GM21717 (cell line): ENCODE measurements at regions not wholly inside any gene's neighbourhood (a gene's known extent, or its start where the extent isn't known, plus 50 kb on each side); places are given as distances from the start of the nearest gene placed in this dataset.

Source experiments
- ATAC-seq: cut with Tn5 transposase; IDR thresholded peaks from one replicate; pipeline ENCODE4 v1.9.1; 2021; ENCODE audit warnings: mild to moderate bottlenecking, moderate library complexity; ENCODE audit not compliant: unreplicated experiment

DNA sequence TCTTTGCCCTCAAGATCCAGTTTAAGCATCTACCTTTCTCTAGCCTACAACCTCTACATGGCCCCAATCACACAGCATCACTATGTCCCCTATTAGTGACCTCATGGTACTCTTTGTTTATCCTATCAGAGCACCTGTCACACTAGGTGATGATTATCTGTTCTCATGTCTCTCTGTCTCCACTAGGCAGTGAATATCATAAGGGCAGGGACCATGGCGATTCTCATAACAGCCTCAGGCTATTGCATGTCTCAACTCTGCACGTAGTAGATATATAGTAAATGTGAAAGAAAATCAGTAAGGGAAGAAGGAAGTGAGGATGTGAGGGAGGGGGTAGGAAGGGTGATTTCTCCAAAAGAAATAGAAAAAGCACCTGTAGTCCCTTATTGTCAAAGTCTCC, 311.0 kb downstream of the NSG2 start:
- ATAC-seq = no peak

DNA sequence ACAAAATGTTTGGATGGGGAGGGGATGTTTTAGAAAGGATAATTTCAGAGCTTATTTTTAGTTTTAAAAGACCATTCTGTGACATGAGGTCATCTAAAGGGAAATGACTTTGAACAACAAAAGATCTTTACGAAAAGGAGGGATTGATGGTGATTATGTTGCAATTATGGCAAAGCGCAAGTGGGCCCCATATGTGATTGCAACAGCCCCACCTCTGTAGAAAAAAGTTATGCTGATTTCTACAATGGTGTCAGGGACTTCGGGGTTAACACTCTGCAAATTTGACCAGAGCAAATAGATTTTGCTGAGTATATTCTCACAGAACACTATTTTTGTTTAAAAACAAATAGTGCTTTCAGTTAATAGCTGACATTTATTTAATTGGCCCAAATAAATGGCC, 312.8 kb downstream of the NSG2 start:
- no peak for ATAC-seq

DNA sequence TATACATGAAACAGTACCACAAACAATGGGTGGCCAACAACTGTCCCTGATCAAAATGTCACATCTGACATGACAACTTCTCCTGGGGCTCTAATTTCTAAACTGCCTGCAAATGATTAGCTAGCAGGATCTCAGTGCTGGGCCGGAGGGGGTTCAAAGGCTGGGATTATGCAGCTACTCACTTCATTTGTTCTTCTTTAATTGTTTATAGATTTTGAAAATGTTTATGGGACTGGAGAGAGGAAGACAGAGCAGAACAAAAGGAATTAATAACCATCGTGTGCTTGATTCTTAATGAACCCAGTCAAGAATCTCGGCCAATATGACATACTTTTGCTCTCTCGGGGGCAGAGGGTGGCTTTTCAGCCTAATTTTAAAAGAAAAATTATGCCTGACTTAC, 313.6 kb downstream of the NSG2 start:
- ATAC-seq = no peak

DNA sequence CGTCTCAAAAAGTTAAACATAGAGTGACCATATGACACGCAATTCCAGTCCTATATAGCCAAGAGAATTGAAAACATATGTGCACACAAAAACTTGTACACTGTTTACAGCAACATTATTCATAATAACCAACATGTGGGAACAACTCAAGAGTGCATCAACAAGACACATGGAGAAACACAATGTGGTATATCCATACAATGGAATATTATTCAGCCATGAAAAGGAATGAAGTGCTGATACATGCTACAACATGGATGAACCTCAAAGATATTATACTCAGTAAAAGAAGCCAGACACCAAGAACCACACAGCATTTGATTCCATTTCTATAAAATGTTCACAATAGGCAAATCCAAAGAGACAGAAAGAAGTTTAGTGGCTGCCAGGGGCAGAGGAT, 317.0 kb downstream of the NSG2 start:
- no peak for ATAC-seq

DNA sequence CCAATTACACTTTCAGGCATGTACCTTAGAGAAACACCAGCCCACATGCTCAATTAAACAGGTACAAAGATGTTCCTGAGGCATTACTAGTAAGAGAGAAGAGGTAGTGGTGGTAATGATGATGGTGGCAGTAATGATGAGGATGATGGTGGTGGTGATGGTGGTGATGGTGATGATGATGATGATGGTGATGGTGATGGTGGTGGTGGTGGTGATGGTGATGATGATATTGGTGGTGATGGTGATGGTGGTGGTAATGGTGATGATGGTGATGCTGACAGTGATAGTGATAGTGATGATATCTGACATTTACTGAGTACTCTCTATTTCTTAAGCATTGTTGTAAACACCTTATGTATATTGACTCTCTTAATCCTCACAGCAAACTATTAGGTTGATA, 318.4 kb downstream of the NSG2 start:
- ATAC-seq = no peak

DNA sequence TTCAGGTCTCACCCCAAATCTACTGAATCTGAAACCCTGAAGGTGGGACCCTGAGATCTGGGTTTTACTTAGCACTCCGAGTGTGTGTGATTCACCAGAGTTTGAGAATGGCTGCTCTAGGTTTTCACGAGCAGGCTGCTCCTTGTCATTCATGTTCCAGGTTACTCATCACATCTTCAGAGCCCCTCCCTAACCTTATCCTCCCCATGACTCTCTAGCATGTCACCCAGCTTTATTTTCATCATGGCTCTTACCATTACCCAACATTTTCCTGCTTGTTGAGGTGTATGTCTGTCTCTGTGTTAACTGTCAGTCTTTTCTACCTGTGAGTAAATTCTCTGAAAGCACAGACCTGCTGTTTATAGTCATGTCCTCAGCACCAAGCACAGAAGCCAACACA, 319.2 kb downstream of the NSG2 start:
- no peak for ATAC-seq

DNA sequence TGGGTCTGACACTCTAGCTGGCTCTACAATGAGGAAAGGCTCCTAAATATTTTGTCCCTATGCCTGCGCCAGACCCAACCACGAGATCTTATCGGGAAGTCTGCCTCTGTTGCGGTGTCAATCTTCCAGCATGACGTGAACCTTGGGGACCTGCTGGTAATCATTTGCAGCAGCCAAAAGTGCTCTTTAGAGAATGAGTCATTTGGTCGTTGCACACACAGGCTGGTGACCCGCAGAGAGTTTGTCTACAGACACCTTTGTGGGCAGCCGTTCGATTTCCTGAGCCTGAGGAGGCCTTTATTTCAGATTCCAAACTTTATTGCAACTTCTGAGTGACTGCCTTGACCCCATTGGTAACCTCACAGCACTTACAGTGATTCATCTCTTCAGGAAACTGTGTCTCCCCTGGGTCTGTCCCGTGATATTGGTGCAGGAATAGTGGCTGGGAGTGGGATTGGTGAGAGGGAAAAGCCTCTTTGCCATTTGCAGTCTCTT, 326.1 kb downstream of the NSG2 start:
- no peak for ATAC-seq

DNA sequence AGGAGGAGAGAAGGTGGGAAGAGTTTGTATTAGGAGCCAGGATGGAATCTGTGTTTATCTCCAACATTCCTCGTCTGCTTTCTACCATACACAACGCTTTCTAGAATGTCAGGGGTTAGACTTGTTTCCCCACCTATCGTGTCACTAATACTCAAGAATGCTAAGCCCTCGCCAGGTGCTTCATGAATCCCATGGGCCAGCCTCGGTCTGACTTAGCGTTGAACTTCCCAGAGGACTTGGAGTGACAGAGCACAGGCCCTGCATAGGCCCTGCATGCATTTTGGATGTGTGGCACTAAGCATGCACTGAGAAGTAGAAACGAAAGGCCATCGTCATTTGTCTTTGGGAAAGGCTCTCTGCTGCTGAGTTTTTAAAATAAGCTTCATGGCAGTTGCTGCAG, 328.7 kb downstream of the NSG2 start:
- ATAC-seq = no peak

DNA sequence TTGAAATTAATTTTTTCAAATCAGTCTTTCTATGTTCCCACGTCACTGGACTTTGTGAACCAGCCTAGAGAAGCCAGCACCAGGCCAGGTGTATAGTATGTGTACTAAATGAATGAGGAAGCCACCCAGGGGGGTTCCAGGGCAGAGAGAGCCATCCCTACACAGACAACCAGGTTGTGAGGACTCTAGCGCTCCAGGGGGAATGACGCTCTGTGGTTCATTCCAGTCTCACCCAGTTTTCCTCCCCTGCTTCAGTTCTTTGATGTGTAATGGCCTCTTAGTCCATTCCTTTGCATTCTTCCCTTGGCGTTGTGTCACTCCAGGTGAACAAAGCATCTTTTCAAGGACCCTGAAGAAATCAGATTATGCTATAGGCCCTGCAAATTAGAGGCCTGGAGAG, 330.6 kb downstream of the NSG2 start:
- no peak for ATAC-seq

DNA sequence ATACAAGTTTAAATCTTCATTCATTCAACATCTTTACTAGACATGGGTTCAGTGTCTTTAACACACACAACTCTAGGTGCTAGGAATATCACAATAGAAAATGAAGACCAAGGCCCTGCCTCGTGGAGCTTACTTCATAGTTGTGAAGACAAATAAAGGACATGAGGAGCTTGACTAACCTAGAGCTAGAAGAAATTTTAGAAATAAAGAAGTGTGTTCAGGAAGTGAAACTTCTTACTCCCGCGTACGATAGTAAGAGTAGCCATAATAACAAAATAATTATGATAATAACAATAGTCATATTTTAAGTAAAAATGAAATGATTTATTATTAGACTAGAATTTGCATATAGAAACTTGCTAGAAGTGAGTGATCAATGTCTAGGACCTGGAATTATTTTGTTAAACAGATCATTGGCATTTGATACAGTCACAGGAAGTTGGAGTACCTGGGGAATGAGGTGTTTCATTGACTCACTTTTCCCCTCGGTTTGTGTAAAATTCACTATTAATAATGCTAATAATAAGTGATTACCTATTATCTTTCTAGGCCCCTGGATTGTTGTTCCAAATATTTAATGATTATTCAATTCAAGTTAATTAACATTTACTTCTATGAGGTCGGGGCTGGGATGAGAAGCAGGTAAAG, 331.3 kb downstream of the NSG2 start:
- ATAC-seq = no peak

DNA sequence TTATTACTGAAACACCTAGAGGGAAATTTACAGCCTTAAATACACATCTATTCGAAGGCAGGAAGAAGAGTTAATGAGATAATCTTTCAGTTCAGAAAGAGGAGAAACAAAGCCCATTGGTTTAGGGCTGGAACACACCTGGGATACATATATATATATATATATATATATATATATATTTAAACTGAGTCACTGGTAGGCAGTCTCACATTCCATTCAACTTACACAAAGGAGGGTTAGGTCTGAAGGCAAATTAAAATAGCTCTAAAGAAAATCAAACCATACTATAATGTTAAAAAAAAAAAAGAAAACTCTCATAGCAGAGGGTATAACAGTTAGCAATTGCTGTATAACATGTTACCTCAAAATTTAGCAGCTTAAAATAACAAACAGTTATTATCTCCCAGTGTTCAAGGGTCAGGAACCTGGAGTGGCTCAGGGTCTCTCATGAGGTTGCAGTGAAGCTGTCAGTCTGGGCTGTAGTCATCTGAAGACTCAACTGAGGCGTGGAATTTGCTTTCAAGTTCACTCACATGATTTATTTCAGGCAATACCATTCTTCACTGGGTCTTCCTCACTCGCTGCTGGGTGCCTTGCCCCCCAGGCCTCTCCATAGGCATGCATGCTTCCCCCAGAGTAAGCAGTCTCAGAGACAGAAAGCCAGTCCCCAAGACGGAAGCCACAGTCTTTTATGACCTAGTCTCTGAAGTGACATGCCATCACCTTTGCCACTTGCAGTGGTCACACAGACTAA, 332.8 kb downstream of the NSG2 start:
- no peak for ATAC-seq

DNA sequence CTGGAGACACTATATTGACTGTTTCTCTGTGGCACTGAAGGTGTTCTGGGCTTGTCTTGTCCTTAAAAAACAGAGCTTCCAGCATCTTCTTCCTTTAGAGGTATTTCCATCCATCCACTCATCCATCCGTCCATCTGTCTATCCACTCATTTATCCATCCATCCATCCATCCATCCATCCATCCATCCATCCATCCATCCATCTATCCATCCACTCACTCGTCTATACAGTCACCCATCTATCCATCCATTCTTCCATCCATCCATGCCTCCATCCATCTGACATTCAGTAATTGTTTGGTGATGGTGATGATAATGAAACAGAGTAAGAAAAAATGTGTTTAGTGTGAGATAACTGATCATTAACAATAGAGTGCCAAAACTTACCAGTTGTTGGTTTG, 334.8 kb downstream of the NSG2 start:
- no peak for ATAC-seq

DNA sequence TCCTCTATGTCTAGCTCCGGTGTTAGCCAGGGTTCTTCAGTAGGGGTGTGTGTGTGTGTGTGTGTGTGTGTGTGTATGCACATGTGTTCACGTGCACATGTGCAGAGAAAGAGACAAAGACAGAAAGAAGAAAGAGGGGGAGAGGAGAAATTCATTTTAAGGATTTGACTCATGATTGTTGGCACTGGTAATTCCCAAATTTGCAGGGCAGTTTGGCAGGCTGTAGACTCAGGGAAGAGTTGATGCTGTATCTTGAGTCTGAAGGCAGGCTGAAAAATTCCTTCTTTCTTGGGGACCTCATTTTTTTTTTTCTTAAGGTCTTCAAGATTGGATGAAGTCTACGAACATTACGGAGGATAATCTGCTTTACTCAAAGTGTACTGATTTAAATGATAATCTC, 335.7 kb downstream of the NSG2 start:
- ATAC-seq = no peak

DNA sequence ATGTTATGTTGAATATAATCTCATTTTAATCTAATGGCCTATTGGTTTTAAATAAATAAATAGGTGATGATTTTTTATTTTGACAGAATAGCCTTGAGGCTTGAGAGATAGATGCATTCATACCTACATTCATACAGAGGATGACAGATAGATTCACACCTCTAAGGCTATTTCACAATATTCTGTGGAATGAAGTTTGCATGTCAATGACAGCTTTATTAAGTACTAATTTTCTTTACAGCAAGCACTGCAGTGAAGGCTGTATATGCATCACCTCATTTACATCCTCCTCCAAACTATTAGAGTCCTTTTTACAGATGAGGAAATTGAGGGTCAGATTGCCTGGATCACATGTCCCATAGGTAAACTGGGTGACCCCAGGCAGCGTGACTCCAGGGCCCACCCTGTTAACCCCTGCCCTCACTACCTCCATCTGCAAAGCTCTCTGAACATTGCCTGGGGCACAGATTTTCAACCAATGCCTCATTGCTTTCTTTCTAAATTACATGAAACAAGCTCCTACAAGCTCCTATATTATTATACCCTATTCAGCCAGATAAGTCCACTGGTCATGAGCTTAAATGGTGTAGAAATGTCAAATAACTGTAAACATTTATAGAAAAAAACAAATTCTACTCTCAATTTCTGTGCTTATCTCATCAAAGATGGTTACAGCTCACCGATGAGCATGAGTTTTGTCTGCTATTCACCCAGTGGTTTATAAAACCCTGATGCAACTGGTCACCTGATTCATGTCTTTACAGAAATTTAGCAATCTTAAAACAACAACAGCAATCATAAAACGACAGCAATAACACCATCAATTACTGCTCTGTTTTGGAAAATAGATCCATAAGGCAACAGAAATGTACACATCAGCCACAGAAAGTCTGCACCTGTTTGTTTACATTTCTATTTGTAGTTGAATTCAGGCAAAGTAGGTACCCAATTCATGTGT, 338.0 kb downstream of the NSG2 start:
- no peak for ATAC-seq

DNA sequence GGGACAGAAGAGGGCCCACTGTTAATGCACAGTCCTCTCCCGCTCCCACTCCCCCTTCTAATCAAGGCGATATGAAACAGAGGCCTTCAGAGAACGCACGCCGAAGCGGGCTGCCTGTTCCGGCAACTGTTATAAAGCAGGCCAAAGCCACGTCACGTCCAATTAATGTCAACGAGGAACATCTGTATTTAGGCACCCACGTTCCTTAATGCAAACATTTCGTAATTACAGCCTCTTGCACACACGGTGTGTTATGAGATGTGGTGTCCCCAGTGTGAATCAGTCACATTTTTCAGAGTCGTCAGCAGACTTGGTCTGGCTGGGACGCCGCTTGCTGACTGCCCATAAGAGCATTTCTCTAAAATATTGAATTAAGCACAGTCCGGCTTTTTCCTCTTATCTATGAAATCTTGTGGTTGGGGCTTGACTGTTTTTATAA, 339.0 kb downstream of the NSG2 start:
- ATAC-seq = no peak

DNA sequence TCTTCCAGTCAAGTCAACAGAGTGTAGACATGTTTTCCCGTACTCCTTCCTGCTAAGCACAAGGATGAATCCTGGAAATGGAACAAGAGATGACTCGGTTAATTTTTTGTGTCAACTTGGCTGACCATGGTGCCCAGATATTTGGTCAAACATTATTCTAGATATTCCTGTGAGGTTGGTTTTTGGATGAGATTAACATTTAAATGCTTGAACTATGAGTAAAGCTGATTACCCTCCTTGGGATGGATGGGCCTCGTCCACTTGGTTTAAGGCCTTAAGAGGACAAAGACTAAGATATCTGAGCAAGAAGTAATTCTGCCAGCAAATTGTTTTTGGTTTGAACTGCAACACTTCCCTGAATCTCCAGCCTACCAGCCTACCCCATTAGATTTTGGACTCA, 338.1 kb upstream of the MSX2 start:
- no peak for ATAC-seq

DNA sequence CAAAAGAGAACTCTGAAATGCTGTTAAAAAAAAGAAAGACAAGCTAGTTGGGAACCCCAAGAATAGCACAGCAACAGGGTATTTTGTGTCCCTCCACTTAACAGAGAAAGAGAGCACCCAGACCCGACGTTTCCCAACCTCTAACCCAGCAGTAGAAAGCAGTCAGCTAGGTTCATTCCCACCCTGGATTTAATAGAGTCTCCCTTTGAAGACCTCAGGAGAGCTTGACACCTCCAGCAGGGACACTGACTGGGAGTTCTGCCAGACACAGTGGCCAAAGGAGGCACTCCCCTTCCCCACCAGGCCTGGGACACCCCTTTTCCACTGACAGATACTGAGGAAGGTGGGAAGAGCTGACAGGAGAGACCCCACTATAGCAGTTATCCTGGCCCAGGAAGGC, 337.5 kb upstream of the MSX2 start:
- ATAC-seq = no peak

DNA sequence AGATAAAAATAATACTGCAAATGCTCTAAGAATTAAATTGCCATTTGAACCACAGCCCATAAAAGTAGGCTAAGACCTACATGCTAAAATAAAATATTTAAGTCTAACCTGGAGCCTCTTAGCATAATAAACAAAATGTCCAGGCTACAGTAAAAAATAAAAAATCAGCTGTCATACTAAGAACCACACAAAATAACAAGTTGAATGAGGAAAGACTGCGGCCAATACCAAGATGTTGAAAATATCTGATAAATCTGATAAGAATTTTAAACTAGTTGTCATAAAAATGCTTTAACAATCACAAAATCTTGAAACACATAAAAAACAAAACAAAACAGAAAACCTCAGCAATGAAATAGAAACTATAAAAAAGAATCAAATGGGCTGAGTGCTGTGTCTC, 336.9 kb upstream of the MSX2 start:
- ATAC-seq = no peak

DNA sequence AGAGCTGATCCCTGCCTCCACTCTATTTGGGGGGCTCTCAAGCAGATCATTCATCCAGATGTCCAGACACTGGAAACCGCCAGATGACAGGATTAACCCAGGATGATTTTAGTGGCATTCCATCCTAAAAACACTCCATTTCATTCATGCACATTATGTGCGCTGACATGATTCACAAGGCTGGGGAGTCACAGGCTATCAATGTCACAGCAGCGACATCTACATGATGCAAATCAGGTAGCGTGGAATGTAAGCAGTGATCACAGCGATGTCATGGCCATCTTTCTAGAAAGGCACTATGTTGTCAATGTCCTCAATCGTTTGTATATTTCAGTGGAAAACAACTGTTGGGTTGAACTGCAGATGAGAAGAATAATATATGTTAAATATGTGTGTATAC, 331.5 kb upstream of the MSX2 start:
- no peak for ATAC-seq

DNA sequence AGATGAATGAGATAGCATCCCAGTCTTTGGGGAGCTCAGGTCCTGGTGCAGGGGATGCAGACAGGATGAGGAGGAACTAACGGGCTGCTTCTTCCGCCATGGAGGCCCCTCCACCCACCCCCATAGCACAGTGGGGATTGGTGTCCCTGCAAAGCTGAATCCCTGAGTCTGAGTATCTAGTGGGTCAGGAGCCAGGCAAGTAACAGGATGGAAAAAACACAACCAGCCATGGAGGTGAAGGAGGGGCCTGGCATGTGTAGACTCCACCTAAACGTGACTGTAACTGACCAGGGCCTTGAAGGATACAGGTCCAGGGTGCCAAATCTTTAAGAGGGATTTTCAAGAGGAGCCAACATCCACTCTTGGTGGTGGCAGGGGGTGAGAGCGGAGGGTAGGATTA, 327.8 kb upstream of the MSX2 start:
- ATAC-seq = no peak

DNA sequence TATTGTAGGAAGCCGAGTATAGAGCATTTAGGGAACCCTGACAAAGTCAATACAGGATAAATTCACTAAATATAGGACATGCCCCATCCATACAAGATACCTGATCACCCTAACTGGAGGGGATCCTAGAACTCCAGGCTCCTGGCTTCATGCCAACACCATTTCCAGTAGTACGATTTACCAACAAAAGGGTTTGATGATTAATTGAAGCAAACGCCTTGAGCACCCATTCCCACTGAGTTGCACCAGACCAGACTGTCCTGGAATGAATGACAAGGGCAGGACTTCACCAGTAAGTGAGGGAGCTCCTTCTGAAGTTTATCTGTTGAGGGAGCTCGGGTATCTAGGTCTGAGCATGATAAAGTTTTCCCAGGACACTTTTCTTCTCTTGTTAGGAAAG, 327.2 kb upstream of the MSX2 start:
- no peak for ATAC-seq

DNA sequence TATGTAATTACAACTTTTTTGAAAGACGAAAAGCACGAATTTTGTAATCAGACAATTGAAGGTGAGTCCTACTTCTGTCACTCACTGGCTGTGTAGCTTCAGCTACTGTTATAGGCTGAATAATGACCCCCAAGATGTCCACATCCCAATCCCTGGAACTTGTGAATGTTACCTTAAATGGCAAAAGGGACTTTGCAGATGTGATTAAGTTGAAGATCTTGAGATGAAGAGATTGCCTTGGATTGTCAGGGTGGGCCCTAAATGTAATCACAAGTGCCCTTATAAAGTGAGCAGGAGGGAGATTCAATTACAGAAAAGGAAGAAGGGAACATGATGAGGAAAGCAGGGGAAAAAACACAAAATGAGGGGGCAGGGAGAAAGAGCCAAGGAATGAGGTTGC, 326.2 kb upstream of the MSX2 start:
- ATAC-seq = no peak
